GM06990 (cell line): ENCODE measurements at regions not wholly inside any gene's neighbourhood (a gene's known extent, or its start where the extent isn't known, plus 50 kb on each side); places are given as distances from the start of the nearest gene placed in this dataset.

ENCODE experiments used
- DNase-seq: peaks from one replicate; pipeline ENCODE4 v3.0.0-alpha.2; 2011; ENCODE audit not compliant: insufficient read length; ENCODE audit errors: extremely low read depth
- H3K27me3 ChIP-seq: replicated peaks from 2 replicates; pipeline ENCODE4 v1.6.0; 2011; ENCODE audit warnings: low read length; ENCODE audit not compliant: control insufficient read depth, insufficient read depth
- H3K36me3 ChIP-seq: 2 replicates; pipeline ENCODE4 v1.5.1; 2011; ENCODE audit warnings: low read length; ENCODE audit not compliant: control insufficient read depth, insufficient read depth
- H3K4me3 ChIP-seq: replicated peaks from 2 replicates; pipeline ENCODE4 v1.5.1; 2011; ENCODE audit warnings: low read depth, mild to moderate bottlenecking, control low read depth, low read length
- TF ChIP-seq, protein P1 (sequence below): IDR thresholded peaks from 2 replicates; pipeline ENCODE4 v1.5.1; 2011; ENCODE audit warnings: low read length, control low read depth, mild to moderate bottlenecking, inconsistent platforms; ENCODE audit not compliant: insufficient read depth, poor library complexity, severe bottlenecking

DNA sequence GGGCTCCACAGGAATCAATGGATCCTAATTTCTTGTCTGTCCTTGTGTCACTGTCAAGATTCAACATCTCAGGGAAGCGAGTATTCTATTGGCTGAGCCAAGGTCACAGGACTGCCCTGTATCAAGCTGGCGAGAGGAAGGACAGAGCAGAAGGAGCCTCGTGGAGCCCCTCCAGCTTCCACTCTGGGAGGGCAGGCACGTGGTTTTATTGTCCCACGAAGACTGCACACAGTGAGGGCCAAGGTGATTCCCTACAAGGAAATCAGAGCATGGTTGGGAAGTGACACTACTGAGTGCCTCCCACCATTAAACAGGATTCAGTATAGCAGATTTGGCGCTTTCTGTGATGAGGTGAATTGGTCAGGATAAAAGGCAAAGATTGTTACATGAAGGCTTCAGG, 302.4 kb upstream of the CXCR4 start:
- Histone ChIP-seq H3K36me3 (no peaks in the 10 kb centered on the region), H3K27me3 (peaks cover 2% of the 10 kb centered on the region)

DNA sequence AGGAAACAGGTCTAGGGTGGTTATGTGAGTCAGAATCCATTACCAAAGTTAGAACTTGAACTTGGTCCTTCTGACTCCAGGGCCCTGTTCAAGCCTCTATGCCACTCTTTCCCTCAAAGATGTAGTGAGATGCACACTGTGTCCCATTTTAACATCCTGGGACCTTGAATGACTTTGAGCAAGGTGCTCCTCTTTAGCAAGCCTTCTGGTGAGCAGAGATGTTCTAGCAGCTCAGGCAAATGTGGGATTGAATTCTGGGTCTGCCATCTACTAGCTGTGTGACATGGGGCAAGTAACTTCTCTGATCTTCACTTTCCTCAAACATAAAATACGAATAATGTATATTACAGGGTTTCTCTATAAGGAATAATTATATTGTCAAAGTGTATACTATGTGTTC, 294.0 kb upstream of the CXCR4 start:
- DNase-seq = no peak
- no peaks in the 10 kb centered on the region for H3K27me3 ChIP-seq
- H3K4me3 ChIP-seq = no peak overlapping the region
- H3K36me3 ChIP-seq = no peaks in the 10 kb centered on the region
- TF ChIP-seq, protein P1, sequence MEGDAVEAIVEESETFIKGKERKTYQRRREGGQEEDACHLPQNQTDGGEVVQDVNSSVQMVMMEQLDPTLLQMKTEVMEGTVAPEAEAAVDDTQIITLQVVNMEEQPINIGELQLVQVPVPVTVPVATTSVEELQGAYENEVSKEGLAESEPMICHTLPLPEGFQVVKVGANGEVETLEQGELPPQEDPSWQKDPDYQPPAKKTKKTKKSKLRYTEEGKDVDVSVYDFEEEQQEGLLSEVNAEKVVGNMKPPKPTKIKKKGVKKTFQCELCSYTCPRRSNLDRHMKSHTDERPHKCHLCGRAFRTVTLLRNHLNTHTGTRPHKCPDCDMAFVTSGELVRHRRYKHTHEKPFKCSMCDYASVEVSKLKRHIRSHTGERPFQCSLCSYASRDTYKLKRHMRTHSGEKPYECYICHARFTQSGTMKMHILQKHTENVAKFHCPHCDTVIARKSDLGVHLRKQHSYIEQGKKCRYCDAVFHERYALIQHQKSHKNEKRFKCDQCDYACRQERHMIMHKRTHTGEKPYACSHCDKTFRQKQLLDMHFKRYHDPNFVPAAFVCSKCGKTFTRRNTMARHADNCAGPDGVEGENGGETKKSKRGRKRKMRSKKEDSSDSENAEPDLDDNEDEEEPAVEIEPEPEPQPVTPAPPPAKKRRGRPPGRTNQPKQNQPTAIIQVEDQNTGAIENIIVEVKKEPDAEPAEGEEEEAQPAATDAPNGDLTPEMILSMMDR = no peak

More for the DNA sequence above, 302.4 kb upstream of the CXCR4 start:
- TF ChIP-seq, protein P1 = no peak
- no peak for DNase-seq
- H3K4me3 ChIP-seq = no peak overlapping the region

- H3K4me3 ChIP-seq = no peak overlapping the region
- peaks cover 3% of the 10 kb centered on the region for H3K27me3 ChIP-seq
- H3K36me3 ChIP-seq = no peaks in the 10 kb centered on the region
- DNase-seq = no peak
- TF ChIP-seq, protein P1 = no peak
Measured at GRCh38 chr2:136410673-136411072, 292.7 kb upstream of the CXCR4 start.

DNA sequence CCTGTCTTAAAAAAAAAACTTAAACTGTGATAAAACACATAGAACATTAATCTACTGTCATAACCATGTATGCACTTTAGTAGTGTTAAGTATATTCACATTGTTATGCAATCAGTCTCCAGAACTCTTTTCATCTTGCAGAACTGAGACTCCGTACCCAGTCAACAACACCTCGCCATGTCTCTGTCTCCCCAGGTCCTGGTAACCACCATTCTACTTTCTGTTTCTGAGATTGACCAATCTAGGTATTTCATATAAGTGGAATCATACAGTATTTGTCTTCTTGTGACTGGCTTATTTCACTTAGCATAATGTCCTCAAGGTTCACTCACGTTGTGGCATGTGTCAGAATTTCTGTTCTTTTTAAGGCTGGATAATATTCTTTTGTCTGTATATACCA, 290.8 kb upstream of the CXCR4 start:
- Histone ChIP-seq H3K4me3 (no peak overlapping the region), H3K36me3 (no peaks in the 10 kb centered on the region), H3K27me3 (peaks cover 3% of the 10 kb centered on the region)
- no peak for DNase-seq
- TF ChIP-seq, protein P1 = no peak

GRCh38 chr2:136407952-136408318, 290.0 kb upstream of the CXCR4 start:
- TF ChIP-seq, protein P1 = no peak
- Histone ChIP-seq H3K36me3 (no peaks in the 10 kb centered on the region), H3K27me3 (peaks cover 3% of the 10 kb centered on the region), H3K4me3 (no peak overlapping the region)
- DNase-seq = peak; percentile 50
